ENCODE measurements at regions not wholly inside any gene's neighbourhood (a gene's known extent, or its start where the extent isn't known, plus 50 kb on each side); places are given as distances from the start of the nearest gene placed in this dataset.

DNA sequence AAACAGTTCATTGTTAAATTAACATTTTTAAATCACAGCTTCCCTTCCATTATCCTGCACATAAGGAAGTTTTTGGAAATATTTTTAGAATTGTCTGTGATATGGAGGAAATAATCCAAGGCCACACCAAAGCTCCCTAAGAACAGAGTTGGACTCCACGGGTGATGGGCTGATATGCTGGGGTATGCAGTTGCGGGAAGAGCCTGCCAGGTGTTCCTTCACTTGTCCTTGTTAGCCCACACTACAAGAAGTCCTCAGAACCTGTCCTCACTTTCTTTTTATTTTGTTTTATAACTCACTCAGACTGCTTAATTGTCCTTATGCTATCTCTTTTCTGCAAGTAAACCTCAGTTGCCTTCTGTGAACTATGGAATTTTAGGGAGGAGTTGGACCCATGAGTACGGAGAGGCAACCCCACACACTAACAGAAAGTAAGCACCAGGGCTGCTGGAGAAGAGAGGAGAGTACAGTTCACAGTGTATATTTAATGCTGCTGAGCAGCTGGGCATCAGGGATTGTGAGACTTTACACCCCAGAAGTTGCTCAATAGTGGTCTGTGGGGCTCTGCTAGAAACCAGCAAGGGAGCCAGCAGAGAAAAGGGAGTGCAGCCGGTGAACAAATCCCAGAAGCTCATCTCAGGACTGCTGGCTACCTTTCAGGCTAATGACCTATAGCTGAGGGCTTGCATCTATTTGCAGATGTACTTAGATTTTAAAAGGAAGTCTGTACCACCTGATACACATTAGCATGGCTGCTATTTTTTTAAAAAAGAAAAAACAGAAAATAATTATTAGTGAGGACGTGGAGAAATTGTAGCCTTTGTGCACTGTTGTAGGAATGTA is 64.6 kb upstream of the FOXN2 start:
- Histone ChIP-seq H3K9me3 (no peaks in the 10 kb centered on the region), H3K4me3 (peak overlapping the region in 2 of 3 donors; percentile 10 to 24), H3K36me3 (no peaks in the 10 kb centered on the region), H3K27me3 (no peaks in the 10 kb centered on the region), H3K4me1 (peaks cover 0 to 35% (median 15%) of the 10 kb centered on the region in 4 donors), H3K27ac (peak overlapping the region; percentile 81 to 89 (median 84))
- ATAC-seq (peak; percentile 81 to 95 (median 90)), DNase-seq (peak; percentile 24 to 87 (median 69))
- TF ChIP-seq POLR2A (IDR thresholded peaks at IDR 0.05): no peak
- TF ChIP-seq, protein P1, sequence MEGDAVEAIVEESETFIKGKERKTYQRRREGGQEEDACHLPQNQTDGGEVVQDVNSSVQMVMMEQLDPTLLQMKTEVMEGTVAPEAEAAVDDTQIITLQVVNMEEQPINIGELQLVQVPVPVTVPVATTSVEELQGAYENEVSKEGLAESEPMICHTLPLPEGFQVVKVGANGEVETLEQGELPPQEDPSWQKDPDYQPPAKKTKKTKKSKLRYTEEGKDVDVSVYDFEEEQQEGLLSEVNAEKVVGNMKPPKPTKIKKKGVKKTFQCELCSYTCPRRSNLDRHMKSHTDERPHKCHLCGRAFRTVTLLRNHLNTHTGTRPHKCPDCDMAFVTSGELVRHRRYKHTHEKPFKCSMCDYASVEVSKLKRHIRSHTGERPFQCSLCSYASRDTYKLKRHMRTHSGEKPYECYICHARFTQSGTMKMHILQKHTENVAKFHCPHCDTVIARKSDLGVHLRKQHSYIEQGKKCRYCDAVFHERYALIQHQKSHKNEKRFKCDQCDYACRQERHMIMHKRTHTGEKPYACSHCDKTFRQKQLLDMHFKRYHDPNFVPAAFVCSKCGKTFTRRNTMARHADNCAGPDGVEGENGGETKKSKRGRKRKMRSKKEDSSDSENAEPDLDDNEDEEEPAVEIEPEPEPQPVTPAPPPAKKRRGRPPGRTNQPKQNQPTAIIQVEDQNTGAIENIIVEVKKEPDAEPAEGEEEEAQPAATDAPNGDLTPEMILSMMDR (IDR thresholded peaks at IDR 0.05): no peak
- intact Hi-C loops (cut with DNase I): no loop called here
- WGBS (ENCODE audit: insufficient coverage, low coverage, low lambda C conversion rate, missing lambda C conversion rate): 1% methylated on average over 5 of the region's 5 CpGs

DNA sequence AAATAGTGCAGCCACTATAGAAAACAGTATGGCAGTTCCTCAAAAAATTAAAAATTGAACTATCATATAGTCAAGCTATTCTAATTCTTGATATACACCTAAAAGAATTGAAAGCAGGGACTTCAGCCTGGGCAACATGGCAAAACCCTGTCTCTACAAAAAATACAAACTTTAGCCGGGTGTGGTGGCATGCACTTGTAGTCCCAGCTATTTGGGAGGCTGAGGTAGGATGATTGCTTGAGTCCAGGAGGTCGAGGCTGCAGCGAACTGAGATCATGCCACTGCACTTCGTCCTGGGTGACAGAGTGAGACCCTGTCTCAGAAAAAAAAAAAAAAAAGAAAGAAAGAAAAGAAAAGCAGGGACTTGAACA is 64.0 kb upstream of the FOXN2 start:
- Histone ChIP-seq H3K4me3 (no peak overlapping the region), H3K27ac (peak overlapping the region; percentile 81 to 89 (median 84)), H3K36me3 (no peaks in the 10 kb centered on the region), H3K9me3 (no peaks in the 10 kb centered on the region), H3K27me3 (no peaks in the 10 kb centered on the region), H3K4me1 (peaks cover 0 to 35% (median 15%) of the 10 kb centered on the region in 4 donors)
- DNase-seq (no peak), ATAC-seq (peak; percentile 2 to 17 (median 11))
- intact Hi-C loops (cut with DNase I): no loop called here
- TF ChIP-seq POLR2A (IDR thresholded peaks at IDR 0.05): no peak
- TF ChIP-seq, protein P1 (IDR thresholded peaks at IDR 0.05): no peak
- 35% methylated on average over 4 of the region's 4 CpGs for WGBS (ENCODE audit: insufficient coverage, low coverage, low lambda C conversion rate, missing lambda C conversion rate)

DNA sequence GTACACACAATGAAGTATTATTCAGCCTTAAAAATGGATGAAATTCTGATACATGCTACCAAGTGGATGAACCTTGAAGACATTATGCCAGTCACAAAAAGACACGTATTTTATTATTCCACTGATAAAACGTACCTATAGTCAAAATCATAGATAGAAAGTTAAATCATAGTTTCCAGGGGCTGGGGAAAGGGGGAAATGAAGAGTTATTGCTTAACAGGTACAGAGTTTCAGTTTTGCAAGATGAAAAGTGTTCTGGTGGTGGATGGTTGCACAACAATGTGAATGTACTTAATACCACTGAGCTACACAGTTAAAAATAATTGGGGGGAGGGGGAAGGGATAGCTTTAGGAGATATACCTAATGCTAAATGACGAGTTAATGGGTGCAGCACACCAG is 63.5 kb upstream of the FOXN2 start:
- H3K36me3 ChIP-seq: no peaks in the 10 kb centered on the region
- peaks cover 0 to 35% (median 15%) of the 10 kb centered on the region in 4 donors for H3K4me1 ChIP-seq
- 16% methylated on average over 3 of the region's 3 CpGs for WGBS (ENCODE audit: insufficient coverage, low coverage, low lambda C conversion rate, missing lambda C conversion rate)
- no peak for DNase-seq
- intact Hi-C loops (cut with DNase I): no loop called here
- peak overlapping the region; percentile 81 to 89 (median 84) for H3K27ac ChIP-seq
- no peaks in the 10 kb centered on the region for H3K27me3 ChIP-seq
- ATAC-seq: peak; percentile 61 to 76 (median 64)
- no peak overlapping the region for H3K4me3 ChIP-seq
- no peaks in the 10 kb centered on the region for H3K9me3 ChIP-seq
- TF ChIP-seq, protein P1 (IDR thresholded peaks at IDR 0.05): no peak
- TF ChIP-seq POLR2A (IDR thresholded peaks at IDR 0.05): no peak

DNA sequence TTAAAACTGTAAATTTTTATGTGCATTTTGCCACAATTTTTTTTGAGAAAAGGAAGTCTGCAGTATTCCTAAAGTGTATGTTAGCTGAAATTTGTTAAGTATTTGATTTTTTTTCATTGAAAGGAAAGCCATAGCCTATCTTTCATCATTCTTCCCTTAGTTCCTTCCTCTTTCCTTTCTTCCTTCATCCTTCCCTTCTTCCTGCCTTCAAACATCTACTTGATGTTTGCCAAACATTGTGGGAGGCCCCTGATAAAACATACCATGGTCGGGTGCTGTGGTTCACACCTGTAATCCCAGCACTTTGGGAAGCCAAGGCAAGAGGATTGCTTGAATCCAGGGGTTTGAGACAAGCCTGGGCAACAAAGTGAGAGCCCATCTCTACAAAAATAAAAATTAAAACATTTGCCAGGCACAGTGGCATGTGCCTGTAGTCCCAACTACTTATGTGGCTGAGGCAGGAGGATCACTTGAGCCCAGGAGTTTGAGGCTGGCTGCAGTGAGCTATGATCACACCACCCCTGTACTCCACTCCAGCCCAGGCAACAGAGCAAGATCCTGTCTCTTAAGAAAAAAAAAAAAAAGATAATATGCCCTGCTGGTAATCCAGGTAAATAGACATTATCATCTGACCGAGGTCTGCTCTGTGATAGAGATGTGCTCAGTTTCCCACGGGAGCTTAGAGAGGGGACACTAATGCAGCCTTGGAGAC is 62.9 kb upstream of the FOXN2 start:
- H3K27ac ChIP-seq: peak overlapping the region in 2 of 3 donors; percentile 81 to 89
- ATAC-seq: no peak
- H3K36me3 ChIP-seq: no peaks in the 10 kb centered on the region
- H3K27me3 ChIP-seq: no peaks in the 10 kb centered on the region
- peaks cover 0 to 35% (median 15%) of the 10 kb centered on the region in 4 donors for H3K4me1 ChIP-seq
- no peak overlapping the region for H3K4me3 ChIP-seq
- DNase-seq: no peak
- no peak for TF ChIP-seq POLR2A (IDR thresholded peaks at IDR 0.05)
- TF ChIP-seq, protein P1 (IDR thresholded peaks at IDR 0.05): no peak
- no peaks in the 10 kb centered on the region for H3K9me3 ChIP-seq
- 62% methylated on average over 3 of the region's 3 CpGs for WGBS (ENCODE audit: insufficient coverage, low coverage, low lambda C conversion rate, missing lambda C conversion rate)
- intact Hi-C loops (cut with DNase I): no loop called here

Measured in right lobe of liver (tissue), 6 donors.